Epithelial cell of prostate (primary cell): ENCODE measurements at regions not wholly inside any gene's neighbourhood (a gene's known extent, or its start where the extent isn't known, plus 50 kb on each side); places are given as distances from the start of the nearest gene placed in this dataset.

ENCODE experiments used
- DNase-seq: peaks from one replicate; pipeline ENCODE4 v3.0.0-alpha.2; 2011; ENCODE audit warnings: low read depth, low spot score
- H3K27ac ChIP-seq: fragments of 450-650 bp; 2 replicates; pipeline ENCODE4 v1.5.1; 2017; ENCODE audit warnings: mild to moderate bottlenecking

- DNase-seq: no peak
These were observed 650.7 kb downstream of the BRD1 start for GRCh38 chr22:49176956-49177355.

GRCh38 chr22:49170053-49170452 lies 657.6 kb downstream of the BRD1 start:
- no peak for DNase-seq
- no peak overlapping the region for H3K27ac ChIP-seq

More at GRCh38 chr22:49176956-49177355, 650.7 kb downstream of the BRD1 start:
- no peak overlapping the region for H3K27ac ChIP-seq

GRCh38 chr22:49169074-49169744 lies 658.5 kb downstream of the BRD1 start:
- no peak overlapping the region for H3K27ac ChIP-seq
- no peak for DNase-seq

DNA sequence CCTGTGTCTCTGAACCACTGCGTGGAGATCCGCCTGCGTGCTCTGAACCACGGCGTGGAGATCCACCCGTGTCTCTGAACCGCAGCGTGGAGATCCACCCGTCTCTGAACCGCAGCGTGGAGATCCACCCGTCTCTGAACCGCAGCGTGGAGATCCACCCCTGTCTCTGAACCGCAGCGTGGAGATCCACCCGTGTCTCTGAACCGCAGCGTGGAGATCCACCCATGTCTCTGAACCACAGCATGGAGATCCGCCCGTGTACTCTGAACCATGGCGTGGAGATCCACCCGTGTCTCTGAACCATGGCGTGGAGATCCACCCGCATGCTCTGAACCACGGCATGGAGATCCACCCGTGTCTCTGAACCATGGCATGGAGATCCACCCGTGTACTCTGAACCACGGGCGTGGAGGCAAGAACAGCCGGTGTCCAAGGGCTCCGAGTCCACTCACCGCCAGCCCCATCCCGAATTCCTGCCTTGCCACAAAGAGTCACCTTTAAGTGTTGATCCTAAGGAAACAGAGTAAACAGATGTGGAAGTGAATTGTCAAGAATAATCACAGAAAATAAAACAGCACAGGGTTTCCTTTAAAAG lies 659.4 kb downstream of the BRD1 start:
- no peak for DNase-seq
- no peak overlapping the region for H3K27ac ChIP-seq

- no peak for DNase-seq
These were observed 660.9 kb downstream of the BRD1 start for GRCh38 chr22:49166746-49167145.

DNA sequence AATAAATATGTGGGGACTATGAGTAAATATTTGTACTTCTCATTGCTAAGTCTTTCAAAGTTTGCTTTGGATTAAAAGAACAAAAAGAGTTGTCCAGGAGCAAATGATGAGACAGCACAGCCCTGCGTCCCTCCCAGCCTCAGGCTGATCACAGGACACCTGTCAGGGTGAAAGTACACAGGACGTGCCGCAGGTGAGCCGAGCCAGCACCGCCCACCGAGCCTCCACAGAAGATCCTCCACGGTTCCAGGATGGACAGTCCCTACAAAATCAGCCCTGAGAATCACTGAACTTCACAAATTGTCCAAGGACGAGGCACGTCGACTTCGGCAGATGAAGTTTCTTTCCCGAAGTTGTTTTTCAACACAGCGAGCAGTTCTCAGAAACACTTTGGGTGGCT lies 661.5 kb downstream of the BRD1 start:
- DNase-seq: no peak
- H3K27ac ChIP-seq: no peak overlapping the region

More at GRCh38 chr22:49166746-49167145, 660.9 kb downstream of the BRD1 start:
- H3K27ac ChIP-seq: no peak overlapping the region

- no peak overlapping the region for H3K27ac ChIP-seq
- DNase-seq: no peak
These were observed 662.8 kb downstream of the BRD1 start for GRCh38 chr22:49164773-49165320.

DNA sequence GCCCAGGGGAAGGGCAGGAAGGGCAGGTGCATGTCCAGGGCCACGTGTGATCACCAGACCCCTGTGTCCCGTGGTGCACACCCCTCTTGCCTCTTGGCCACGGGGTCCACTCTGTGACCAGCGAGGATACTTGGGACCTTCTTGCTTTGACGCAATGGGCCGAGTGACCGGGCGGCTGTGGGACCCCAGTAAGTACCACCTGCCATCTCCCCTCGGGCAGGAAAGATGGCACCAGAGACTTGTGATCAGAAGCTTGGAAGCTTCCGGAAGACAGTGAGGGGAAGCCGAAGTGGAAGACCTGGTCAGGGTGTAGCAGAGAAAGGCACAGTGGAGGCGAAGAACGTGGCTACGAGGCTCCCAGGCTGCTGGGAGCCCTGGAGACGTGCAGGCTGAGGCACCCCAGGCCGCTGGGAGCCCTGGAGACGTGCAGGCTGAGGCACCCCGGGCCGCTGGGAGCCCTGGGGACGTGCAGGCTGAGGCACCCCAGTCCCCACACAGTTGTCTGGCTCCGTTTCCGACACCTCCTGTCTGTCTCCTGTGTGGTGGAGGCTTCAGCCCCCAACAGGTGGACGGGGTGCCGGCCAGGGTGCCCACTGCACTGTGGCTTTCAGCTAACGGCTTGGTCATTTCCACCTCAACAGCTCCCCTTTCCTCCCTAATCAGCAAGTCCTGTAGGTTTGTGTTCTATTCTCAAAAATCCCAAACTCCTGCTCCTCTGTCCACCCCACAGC lies 663.5 kb downstream of the BRD1 start:
- DNase-seq: no peak
- H3K27ac ChIP-seq: no peak overlapping the region

DNA sequence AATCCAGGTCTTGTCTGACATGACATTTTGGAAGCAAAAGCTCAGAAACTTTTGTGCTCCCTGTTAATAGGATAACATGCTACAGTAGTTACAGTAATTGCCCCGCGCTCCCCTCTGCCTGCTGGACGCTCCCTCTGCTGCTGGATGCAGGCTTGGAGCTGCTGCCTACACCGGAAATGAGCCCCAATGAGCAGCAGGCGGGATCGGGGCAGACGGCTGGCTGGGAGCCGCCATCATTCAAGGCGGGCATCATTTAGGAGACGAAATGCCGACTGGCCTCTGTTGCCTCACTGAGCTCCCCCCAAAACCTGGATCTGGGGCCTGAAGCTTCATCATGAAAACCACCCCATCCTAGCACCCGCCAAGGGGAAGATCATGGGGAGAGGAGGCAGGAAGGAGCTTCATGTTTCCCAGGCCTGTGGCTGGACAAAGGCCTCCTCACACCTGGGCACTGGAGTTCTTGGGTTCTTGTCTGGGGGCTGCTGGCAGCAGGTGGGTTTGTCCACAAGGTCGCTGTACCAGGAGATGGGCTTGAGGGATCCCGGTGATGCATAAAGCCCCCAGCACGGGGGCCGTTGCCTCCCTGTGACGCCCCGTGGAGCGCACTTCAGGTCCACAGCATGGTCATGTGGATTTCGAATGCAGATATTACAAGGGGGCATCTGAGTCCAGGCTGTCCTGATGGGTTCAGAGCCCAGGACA lies 664.3 kb downstream of the BRD1 start:
- no peak overlapping the region for H3K27ac ChIP-seq
- DNase-seq: no peak

GRCh38 chr22:49162841-49163240 lies 664.8 kb downstream of the BRD1 start:
- no peak for DNase-seq
- no peak overlapping the region for H3K27ac ChIP-seq

GRCh38 chr22:49161002-49161850 lies 666.4 kb downstream of the BRD1 start:
- DNase-seq: no peak

GRCh38 chr22:49160261-49161001 lies 667.2 kb downstream of the BRD1 start:
- DNase-seq: no peak
- no peak overlapping the region for H3K27ac ChIP-seq

More at GRCh38 chr22:49161002-49161850, 666.4 kb downstream of the BRD1 start:
- H3K27ac ChIP-seq: no peak overlapping the region

DNA sequence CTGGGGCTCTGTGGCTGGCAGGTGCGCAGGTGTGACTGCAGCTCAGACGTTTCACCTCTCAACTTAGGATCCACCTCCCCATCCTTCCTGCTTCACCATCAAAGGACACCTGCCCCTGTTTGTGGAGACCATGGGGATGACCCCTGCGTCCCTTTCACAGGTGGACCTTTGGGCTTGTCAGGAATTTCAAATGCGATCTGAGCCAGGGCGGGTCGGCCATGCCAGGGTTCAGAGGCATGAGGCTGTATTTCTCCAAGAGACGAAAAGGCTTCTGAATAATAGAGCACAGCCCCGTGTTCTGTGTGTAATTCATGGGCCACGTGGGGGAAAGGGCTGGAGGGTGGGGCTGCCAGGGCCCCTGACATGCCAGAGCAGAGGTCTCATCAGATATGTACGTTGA lies 668.0 kb downstream of the BRD1 start:
- no peak overlapping the region for H3K27ac ChIP-seq
- no peak for DNase-seq

GRCh38 chr22:49158741-49159564 lies 668.7 kb downstream of the BRD1 start:
- DNase-seq: no peak
- no peak overlapping the region for H3K27ac ChIP-seq

- H3K27ac ChIP-seq: no peak overlapping the region
- DNase-seq: no peak
These were observed 669.9 kb downstream of the BRD1 start for GRCh38 chr22:49157529-49158339.

DNA sequence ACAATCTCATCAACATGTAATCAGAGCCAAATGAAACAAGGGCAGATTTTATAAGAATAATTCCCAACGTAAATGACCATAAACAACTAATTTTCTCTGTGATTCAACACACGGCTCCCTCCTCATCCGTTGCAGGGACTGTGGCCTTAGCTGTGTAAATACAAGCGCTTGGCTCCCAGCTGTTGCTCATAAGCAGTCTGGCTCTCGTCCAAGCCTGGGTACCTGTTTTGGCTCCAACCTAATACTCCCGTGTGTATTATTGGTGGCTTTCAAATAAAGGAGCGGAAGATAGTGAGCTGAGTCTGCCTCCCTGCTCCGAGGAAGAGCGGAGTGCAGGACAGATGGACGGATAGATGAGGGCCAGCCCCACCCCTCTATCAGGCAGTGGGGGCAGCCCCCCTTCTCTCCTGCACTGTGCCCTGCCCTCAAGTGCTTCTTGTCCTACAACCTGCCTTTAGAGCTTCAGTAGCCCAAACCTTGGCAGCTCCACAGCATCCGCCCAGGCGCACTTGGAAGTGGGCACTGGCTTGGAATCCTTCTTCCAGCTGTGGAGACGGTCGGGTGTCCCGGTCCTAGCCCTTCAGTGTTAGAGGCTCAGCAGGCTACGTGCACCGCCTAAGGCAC lies 670.9 kb downstream of the BRD1 start:
- no peak overlapping the region for H3K27ac ChIP-seq

More for the DNA sequence above, 670.9 kb downstream of the BRD1 start:
- DNase-seq: no peak
